ENCODE measurements at regions not wholly inside any gene's neighbourhood (a gene's known extent, or its start where the extent isn't known, plus 50 kb on each side); places are given as distances from the start of the nearest gene placed in this dataset.

DNA sequence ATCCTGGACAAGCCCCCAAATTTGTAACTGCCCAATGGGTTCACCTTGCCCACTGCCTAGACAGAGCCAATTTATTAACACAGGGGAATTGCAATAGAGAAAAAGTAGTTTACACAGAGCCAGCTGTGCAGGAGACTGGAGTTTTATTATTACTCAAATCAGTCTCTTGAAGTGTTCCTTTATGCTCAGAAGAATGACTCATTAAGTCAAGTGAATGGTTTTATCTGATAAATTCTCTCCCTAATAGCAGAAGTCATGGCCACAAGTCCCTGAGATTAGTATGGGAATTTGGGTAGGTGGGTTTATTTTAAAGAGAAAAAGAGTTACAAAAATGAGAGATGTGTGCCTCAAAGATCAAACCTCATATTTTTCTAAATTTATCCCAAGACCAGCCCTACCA is 122.8 kb upstream of the NUDT4 start:
- DNase-seq, result no peak

DNA sequence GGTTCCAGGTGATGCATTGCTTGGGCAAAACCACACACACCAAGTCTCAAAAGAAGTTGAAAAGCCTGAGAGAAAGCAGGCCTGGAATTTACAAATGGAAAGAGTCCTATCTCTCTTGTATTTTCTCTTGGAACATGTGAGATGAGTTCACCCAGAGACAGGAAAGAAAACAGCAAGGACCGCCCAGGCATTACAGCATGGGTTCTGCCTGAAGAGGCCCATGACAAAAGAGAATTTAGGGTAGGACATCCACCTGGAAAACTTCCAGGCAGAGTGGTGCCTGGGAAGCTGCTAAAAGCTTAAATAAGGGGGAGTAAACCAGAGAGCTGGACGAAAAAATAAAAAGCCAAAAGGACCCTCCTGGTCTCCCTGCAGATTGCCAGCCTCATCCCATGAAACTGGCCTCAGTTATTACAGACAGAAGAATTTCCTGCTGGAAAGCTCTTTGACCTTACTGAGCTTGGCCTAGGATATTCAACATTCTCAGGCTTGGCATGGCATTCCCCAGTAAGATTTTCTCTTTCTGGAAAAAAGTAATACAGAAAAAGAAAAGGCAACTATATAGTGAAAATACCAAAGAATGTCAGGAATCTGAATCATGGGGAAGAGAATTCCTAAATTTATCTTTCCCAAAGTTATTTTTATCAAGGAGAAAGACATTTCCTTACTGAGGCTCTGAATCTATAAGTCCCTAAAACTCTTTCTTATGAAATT is 121.3 kb upstream of the NUDT4 start:
- DNase-seq, result no peak

DNA sequence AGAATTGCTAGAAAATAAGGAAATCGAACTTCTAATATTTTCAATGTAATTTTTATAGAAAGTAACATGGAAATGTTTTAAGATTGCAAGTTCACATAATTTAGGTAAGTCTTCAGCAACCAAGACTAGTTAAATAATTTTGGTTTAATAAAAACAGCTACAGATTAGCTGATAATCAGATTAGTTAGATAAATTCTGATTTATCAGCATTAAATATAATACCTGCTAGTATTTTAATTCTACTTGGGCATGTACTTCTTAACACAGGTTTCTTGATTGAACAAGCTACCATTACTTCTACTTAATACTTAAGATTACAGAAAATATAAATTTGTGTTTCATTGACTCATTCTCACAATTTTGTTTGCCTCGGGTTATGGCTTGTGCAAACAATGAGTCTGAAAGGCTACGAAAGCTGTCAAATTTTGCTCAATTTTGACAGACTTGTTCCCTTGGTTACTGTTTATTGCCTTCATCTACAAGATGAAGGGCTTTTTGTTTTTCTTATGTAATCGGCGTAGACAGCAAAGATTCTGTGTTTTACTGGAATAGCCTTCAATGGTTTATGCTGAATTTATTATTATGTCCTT is 116.1 kb upstream of the NUDT4 start:
- no peak for DNase-seq

DNA sequence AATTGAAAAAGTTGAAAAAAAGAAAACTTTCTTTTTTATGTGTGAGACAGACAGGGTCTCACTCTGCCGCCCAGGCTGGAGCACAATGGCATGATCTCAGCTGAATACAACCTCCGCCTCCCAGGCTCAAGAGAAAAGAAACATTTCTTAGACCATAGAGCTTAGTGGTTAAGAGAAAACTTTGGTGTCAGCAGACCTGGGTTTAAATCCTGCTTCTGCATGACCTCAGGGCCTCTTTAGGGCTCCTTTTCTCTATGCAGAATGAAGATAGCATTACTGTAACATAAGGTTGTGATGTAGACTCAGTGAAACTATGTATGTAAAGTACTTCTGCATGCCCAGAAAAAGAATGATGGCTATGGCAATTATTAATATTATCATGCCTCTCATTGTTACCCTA is 104.7 kb upstream of the NUDT4 start:
- no peak for DNase-seq

DNA sequence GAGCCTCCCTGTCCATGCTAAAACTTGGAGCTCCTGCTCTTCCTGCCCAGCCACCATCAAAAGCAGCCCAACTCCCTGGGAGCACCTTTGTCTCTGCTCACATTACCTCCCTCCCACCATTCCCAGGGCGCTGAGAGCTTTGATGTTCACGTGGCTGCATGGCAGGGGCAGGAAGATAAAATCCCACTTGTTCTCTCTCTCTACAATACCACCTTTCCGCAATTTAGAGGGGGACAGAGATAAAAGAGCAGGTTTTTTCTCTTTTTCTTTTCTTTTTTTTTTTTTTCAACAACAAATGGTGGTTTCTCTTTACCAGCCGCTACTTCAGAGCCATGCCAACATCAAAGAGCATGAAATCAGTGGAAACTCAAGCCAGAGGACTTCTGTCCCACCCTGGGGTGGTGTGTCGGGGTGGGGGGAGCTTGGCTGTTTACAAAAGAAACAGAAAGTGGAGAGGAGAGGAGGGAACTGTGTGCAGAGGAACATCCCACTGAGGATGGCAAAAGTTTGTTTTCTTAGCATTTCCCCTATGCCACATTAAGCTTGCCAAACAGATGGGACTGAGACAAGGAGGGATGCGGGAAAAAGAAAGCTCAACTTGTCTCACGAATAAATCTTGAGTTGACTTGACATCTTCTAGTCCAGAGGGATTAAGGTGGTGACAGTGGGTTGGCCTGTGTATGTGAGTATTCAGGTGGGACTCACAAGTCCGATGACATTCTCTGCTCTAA is 103.7 kb upstream of the NUDT4 start:
- no peak for DNase-seq

DNA sequence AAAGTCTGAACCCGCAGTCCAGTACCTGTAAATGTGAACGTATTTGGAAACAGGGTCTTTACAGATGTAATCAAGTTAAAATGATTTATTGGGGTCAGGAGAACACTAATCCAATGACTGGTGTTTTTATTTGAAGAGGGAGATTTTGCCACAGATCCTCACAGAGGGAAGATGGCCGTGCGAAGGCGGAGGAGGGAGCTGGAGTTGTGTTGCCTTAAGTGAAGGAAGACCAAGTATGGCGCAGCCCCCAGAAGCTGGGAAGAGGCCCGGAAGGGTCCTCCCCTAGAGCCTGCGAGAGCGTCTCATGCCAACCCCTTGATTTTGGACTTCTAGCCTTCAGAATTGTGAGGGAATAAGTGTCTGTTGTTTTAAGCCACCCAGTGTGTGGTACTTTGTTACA is 102.8 kb upstream of the NUDT4 start:
- DNase-seq, result no peak

DNA sequence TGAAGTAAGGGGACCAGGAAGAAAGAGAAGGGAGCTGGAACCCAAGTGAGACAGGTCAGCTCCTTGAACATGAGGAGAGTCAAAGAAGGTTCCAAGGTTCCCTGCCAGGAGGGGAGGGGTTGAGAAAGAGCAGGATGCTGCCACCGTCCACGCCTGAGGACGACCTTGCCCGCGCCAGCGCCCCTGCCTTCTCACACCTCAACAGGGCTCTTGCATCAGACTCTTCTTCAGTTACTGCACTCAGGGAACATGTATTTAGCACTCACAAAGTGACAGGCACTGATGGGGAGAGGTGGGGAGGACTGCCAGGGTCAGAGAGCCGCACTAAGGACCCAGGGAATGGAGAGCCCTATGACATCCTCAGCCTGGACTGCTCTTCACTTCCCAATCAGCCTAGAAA is 102.1 kb upstream of the NUDT4 start:
- DNase-seq, result no peak

DNA sequence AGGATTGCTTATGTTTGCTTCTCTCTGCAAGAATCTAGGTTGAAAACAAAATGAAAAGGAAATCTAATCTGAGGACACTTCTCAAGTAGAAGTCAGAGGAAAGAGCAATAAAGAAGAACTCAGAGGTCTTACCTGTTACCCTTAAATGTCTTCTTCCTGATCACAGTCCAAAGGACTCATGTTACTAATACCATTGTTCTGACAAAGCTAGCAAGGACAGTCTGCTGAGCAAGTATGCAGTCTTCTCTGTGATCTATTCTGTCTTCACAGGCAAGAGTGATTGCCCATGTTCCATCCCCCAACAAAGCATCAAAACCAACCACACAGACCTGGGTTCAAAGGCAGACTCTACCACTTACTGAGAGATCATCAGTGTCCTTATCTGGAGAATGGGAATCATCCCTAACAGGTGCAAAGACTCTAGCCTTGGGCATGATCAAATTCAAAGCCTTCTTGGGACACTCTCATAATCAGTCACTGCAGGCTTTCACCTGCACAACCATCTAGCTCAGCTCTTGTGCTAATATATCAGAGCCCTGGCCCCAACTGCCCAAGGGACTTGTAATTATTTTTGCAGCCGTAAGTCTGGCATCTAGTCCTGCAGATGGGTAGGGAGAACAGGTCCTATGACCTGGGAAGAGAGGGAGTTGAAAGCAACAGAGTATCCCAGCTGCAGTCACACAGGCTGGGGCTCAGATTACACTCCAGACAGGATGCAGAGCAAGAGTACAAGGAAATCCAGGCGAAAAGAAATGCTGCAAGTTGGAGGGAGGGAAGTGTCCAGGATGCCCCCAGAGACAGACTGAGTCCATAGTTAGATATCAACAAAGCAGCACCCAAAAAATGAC is 97.9 kb upstream of the NUDT4 start:
- no peak for DNase-seq

DNA sequence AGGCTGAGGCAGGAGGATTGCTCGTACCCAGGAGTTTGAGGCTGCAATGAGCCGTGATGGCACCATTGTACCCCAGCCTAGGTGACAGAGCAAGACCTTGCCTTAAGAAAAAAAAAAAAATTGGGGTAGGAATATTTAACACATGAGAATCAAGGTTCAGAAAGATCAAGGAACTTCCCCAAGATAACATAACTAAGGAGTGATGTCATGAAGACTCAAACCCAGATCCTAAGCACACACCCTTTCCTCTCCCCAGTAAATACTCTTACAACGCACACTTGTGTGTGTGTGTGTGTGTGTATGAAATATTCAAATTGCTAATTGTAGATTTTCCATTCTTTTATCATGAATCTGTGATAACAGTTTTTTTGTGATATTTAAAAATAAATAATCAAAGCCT is 90.6 kb upstream of the NUDT4 start:
- DNase-seq, result no peak

DNA sequence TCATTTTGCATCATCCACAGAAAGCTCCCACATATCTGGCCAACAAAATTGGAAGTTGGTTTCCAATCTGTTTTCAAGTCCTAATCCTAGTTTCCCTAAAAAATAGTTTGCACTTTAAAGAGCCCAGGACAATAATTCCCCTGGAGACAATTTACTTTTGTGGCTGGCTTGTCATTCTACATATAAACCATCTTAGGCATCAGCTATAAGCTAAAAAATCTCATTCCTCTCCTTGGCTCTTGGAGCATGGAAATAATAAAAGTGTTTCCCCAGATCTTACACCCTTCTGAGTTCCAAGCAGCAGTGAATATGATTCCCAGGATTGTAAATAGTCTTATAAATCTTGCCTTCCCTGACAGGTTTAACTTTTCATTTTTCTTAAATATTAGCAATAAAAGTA is 89.1 kb upstream of the NUDT4 start:
- no peak for DNase-seq

DNA sequence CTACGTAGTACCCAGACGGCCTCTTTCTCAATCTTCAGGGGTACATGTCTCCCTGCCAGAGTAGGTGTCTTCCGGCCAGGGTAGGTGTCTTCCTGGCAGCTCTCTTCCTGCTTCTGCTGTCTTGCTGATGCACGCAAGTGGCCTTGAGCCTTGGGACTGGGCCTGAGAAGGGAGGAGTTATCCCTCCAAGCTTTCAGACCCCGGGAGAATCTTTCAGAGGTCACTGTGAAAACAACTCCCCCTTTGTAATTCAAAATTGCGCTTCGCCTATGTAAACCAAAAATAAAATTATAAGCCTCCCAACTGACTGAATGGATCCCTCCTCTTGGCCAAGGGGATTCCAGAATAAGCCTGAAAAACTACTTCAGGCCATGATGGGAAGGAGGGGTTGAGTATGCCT is 87.3 kb upstream of the NUDT4 start:
- no peak for DNase-seq

DNA sequence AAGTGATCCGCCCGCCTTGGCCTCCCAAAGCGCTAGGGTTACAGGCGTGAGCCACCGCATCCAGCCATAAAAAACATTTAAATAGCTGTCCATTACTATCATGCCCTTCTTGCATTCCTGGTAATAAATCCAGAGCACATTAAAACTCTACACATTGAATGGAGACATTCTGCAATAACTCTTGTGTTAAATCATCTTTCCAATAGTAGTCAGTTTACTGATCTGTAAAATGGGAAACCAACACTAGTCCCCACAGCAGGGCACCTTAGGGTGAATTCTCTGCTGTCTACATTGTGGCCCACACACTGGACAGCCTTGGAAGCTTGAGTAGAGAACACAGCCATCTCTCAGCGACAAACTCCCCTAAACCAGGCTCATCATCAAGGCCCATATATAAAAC is 85.5 kb upstream of the NUDT4 start:
- no peak for DNase-seq

DNA sequence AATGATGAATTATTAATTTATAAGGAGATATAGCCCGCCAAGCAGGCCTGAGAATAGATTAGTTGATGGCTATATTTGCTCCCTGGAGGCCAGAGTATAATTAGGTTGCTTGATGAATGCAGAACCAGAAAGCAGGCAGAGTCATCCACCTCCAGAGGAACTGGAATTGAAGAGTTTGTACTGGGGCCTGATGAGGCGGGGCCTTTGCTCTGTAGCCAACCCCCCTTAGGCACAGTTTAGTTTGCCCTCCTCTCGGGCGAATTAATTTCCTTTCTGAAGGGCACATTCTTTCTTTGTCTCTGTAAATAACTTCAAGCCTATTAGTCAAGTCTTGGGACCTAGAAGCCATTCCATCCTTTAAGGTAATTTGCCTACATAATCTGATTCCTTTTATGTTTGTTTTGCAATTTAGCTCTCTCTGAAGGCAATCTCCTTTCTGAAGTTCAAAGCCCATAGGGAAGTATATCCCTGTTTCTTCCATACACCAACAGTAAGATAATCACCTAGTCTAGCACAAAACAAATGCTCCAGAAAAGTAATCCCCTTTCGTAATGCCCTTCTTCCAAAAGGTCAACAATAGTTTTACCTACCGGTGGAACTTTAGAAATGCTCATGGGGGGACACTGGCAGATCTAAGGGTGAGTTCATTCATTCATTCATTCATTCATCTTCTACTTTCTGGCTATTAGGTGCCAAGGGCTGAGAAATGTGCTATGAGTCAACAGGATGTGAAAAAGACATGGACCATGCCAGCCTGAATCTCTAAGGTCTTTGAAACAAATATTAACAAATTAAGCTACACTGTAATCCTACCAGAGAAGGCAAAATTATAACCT is 84.8 kb upstream of the NUDT4 start:
- DNase-seq, result no peak

DNA sequence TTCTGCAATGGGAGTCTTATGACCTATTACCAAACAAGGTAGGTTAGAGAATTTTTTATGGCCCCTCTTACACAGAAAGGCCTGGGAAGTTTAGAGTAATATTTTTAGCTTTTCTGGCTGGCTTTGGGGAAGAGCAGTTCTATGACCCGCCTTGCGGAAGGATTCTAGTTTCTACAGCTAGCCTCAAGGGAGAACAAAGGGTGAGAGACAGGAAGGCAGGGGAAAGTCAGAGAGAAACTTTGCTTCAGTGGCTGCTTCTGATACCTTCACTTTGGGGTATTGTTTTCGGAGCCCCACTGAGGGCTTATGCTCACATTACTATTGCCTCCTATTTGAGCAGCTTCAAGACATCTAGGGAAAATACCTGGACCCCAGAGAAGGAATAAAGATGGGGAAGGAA is 80.7 kb upstream of the NUDT4 start:
- no peak for DNase-seq

DNA sequence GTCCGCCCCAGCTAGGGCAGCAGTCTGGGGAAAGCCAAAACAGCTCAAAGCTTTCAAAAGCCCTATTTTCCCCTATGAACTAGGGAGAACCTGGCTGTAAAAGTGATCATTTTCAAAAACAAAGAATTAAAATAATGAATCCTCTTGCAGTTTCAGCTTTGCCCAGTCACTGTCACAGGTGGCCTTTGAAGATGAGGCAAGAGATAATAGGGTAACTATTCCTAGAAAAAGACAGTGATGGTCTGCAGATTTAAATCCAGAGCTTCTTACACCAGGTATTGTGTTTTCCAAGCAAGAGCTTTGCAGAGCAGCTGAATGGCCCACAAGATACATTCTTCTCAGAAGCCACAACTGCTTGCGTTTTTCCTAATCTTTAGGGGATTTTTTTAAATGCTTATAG is 80.2 kb upstream of the NUDT4 start:
- no peak for DNase-seq

DNA sequence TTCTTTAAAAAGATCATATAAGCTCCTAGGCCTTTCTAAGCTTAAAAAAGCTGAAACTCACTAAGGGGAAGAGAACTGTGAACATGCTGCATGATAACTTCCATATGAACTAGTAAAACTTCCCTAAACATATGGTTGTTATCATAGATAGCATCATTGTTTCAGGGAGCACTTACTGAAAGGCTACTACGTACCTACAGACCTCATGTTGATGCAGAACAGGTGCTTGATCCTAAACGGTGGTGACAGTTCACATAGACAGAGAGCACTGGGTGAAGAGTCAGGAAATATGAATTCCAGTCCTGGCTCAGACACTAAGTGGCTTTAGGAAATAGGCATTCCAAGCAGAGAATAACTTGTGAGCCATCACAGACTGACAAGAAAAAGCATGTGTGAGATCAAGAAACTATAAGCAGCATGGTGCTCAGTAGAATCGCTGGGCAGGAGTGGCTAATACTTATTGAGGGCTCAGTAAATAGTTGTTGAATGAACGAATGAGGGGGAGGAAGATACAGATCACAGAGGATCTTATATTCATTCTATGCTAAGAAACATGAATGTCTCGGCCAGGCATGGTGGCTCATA is 78.4 kb upstream of the NUDT4 start:
- DNase-seq, result no peak

DNA sequence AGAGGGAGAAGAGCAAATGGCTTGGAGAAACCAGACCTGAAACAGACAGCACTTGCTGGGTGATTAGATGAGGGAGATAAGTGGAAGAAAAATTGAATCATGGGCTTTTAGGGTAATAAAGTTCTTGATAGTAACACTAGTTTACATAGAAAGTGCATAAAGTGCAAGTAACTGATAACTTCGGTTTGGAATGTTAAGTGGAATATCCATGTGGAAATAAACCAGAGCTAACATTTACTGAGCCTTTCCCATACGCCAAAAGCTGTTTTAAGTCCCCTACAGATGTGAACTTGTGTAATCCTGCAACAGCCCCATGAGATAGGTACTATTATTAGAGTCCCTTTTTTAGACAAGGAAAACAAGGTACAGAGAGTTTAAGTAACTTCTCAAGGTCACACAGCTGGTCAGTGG is 77.1 kb upstream of the NUDT4 start:
- DNase-seq, result no peak

DNA sequence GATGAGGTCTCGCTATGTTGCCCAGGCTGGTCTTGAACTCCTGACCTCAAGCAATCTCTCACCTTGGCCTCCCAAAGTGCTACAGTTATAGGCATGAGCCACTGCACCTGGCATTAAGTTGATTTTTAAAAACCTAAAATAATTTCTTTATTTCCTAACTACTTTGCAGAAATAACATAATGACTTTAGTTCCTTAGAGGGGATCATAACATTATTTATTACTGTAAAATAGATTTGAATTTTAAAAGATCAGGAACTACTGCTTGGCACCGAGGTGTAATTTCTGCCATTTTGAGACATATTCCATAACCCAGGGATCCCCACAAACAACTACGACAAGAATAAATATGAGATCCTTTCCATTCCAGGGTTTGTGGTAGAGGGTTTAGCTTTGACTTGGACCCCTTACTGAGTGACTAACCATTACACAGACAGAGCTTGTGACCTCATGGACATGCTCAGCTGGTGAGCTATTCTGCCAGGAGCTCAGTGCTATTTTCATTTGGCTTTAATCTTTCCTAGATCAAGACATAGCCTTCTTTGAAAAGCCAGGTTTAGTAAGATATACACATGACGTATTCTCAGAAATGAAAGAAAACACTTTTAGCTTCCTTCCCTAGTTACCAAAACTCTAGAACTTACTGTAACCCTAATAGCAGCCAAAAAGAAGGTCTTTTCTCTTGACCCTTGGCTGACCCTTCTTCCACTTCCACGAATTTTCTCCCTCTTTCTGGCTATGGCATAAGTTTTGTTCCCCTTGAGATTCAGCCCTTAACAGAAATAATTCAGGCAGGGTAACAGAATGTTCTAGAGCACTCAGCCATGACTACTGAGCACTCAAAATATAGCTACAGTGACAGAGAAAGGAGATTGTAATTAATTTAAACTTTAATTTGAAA is 75.1 kb upstream of the NUDT4 start:
- no peak for DNase-seq

DNA sequence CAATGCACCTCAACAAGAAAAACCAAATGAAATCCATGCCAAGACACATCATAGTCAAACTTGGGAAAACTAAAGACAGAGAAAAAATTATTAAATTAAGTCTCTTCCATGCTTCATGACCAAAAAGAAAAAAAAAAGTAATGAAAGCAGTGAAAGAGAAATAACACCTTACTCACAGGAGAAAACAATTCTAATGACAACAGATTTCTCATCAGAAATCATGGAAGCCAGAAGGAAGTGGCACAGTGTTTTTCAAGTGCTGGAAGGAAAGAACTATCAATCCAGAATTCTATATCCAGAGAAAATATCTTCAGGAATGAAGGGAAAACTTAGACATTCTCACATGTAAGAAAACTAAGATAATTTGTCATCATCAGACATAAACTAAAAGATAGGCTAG is 71.1 kb upstream of the NUDT4 start:
- DNase-seq, result no peak

DNA sequence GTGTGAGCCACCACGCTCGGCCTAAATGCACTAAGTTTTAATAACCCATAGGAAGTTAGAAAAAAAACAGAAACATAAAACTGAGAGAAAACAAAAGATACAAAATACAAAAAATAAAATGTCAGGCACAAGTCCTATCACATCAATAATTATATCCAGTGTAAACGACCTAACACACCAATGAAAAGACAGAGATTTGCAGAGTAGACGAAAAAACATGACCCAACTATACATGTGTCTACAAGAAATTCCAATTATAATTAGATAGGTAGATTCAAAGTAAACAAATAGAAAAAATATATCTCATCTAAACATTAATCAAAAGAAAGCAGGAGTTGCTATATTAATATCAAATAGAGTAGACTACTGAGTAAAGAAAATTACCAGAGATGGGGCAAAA is 69.4 kb upstream of the NUDT4 start:
- no peak for DNase-seq

DNA sequence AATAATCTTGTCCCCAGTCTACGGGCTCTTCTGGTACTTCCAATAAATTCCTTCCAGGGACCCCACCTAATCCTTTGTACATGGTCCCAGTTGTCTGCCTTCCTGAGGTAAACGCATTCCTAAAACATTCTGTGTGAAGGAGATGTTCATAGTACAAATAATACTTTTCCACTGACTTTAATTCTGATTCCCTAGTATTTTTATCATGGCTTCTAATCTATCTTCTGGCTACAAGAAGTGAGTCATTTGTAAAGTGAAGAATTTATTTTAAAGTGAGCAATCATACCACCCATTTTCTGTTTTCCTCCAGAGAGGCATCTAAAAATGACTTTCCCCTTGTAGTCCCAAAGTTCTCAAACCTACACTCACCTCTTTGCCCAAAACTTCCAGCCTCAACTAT is 65.9 kb upstream of the NUDT4 start:
- no peak for DNase-seq
